ENCODE measurements at regions not wholly inside any gene's neighbourhood (a gene's known extent, or its start where the extent isn't known, plus 50 kb on each side); places are given as distances from the start of the nearest gene placed in this dataset.
"Not testable (repeated sequence)": the region's sequence is repeated elsewhere in the genome, so short reads cannot be mapped to it uniquely, and the experiment has no call there.

- DNase-seq (ENCODE audit: low spot score) = no peak
These were observed 563.3 kb downstream of the GATA3 start for GRCh38 chr10:8617792-8618191.

- no peak for DNase-seq (ENCODE audit: low spot score)
These were observed 564.3 kb downstream of the GATA3 start for GRCh38 chr10:8618834-8619233.

GRCh38 chr10:8628351-8628750 is 573.9 kb downstream of the GATA3 start:
- no peak for DNase-seq (ENCODE audit: low spot score)

- no peak for DNase-seq (ENCODE audit: low spot score)
These were observed 579.4 kb downstream of the GATA3 start for GRCh38 chr10:8633909-8634308.

GRCh38 chr10:8636371-8636770 is 581.9 kb downstream of the GATA3 start:
- DNase-seq (ENCODE audit: low spot score) = no peak

GRCh38 chr10:8637640-8638039 is 583.2 kb downstream of the GATA3 start:
- no peak for DNase-seq (ENCODE audit: low spot score)

GRCh38 chr10:8638088-8638672 is 583.7 kb downstream of the GATA3 start:
- no peak for DNase-seq (ENCODE audit: low spot score)

- no peak for DNase-seq (ENCODE audit: low spot score)
These were observed 585.1 kb downstream of the GATA3 start for GRCh38 chr10:8639486-8640185.

- DNase-seq (ENCODE audit: low spot score) = no peak
These were observed 585.8 kb downstream of the GATA3 start for GRCh38 chr10:8640301-8640700.

- no peak for DNase-seq (ENCODE audit: low spot score)
These were observed 586.4 kb downstream of the GATA3 start for GRCh38 chr10:8640878-8641277.

- no peak for DNase-seq (ENCODE audit: low spot score)
These were observed 601.8 kb downstream of the GATA3 start for GRCh38 chr10:8656261-8656660.

GRCh38 chr10:8659982-8660381 is 605.5 kb downstream of the GATA3 start:
- no peak for DNase-seq (ENCODE audit: low spot score)

GRCh38 chr10:8661886-8662285 is 607.4 kb downstream of the GATA3 start:
- DNase-seq (ENCODE audit: low spot score) = no peak

GRCh38 chr10:8663131-8663530 is 608.6 kb downstream of the GATA3 start:
- DNase-seq (ENCODE audit: low spot score) = no peak

- no peak for DNase-seq (ENCODE audit: low spot score)
These were observed 610.8 kb downstream of the GATA3 start for GRCh38 chr10:8665322-8665721.

- no peak for DNase-seq (ENCODE audit: low spot score)
These were observed 616.0 kb downstream of the GATA3 start for GRCh38 chr10:8670461-8670860.

- no peak for DNase-seq (ENCODE audit: low spot score)
These were observed 619.7 kb downstream of the GATA3 start for GRCh38 chr10:8674230-8674629.

GRCh38 chr10:8677642-8678041 is 623.2 kb downstream of the GATA3 start:
- no peak for DNase-seq (ENCODE audit: low spot score)

- not testable (repeated sequence) for DNase-seq (ENCODE audit: low spot score)
These were observed 630.4 kb downstream of the GATA3 start for GRCh38 chr10:8684916-8685315.

GRCh38 chr10:8688881-8689280 is 634.4 kb downstream of the GATA3 start:
- DNase-seq (ENCODE audit: low spot score) = no peak

- DNase-seq (ENCODE audit: low spot score) = no peak
These were observed 637.1 kb downstream of the GATA3 start for GRCh38 chr10:8691498-8692017.

- not testable (repeated sequence) for DNase-seq (ENCODE audit: low spot score)
These were observed 639.1 kb downstream of the GATA3 start for GRCh38 chr10:8693635-8694034.

- DNase-seq (ENCODE audit: low spot score) = no peak
These were observed 642.3 kb downstream of the GATA3 start for GRCh38 chr10:8696746-8697145.

- no peak for DNase-seq (ENCODE audit: low spot score)
These were observed 646.2 kb downstream of the GATA3 start for GRCh38 chr10:8700689-8701088.

Measured in D341Med (cell line).